Stomach (tissue), 4 donors: ENCODE measurements at regions not wholly inside any gene's neighbourhood (a gene's known extent, or its start where the extent isn't known, plus 50 kb on each side); places are given as distances from the start of the nearest gene placed in this dataset.

ENCODE experiments used
- EP300 ChIP-seq: sonication (generic); formaldehyde crosslinking; IDR thresholded peaks from one replicate; pipeline ENCODE4 v1.6.1; 2017; ENCODE audit warnings: antibody characterized with exemption
- TF ChIP-seq, protein P1 (sequence below), 7 experiments: fragments of 450-650 bp in 4 of 7; fragments of 200-600 bp in 3 of 7; sonication (generic) in 3 of 7; IDR thresholded peaks; one replicate each; pipeline ENCODE4 v1.5.1; 2016 to 2019; ENCODE audit warnings: antibody characterized with exemption in 7 of 7, control low read depth in 2 of 7, mild to moderate bottlenecking in 1 of 7

DNA sequence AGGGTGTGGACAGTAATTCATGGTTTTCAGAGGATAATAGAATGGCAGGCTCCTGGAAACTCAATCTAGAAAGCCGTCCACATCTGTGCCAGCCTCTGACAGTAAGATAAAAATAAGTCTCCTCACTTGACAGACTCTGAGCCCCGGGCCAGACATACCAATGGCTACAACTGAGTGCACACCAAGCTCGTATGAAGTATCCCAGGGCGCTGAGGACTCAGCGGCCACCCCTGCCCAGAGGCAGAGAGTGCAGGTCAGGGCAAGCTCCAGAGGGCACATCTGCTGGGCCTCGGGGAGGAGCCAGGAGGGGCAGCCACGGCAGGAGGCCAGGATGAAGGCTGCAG, 262.8 kb upstream of the TCERG1L start:
- TF ChIP-seq EP300 = no peak
- TF ChIP-seq, protein P1, sequence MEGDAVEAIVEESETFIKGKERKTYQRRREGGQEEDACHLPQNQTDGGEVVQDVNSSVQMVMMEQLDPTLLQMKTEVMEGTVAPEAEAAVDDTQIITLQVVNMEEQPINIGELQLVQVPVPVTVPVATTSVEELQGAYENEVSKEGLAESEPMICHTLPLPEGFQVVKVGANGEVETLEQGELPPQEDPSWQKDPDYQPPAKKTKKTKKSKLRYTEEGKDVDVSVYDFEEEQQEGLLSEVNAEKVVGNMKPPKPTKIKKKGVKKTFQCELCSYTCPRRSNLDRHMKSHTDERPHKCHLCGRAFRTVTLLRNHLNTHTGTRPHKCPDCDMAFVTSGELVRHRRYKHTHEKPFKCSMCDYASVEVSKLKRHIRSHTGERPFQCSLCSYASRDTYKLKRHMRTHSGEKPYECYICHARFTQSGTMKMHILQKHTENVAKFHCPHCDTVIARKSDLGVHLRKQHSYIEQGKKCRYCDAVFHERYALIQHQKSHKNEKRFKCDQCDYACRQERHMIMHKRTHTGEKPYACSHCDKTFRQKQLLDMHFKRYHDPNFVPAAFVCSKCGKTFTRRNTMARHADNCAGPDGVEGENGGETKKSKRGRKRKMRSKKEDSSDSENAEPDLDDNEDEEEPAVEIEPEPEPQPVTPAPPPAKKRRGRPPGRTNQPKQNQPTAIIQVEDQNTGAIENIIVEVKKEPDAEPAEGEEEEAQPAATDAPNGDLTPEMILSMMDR (IDR thresholded peaks at IDR 0.05) = no peak
